SK-N-SH (cell line): ENCODE measurements at regions not wholly inside any gene's neighbourhood (a gene's known extent, or its start where the extent isn't known, plus 50 kb on each side); places are given as distances from the start of the nearest gene placed in this dataset.

ENCODE experiments used
- CTCF ChIA-PET: fragments of 300-600, 350-600 bp; formaldehyde crosslinking; extraction: SDS; loops from one replicate; lab custom pipeline; 2021; lab: Yijun Ruan, JAX
- POLR2A ChIA-PET: fragments of 350-600 bp; sonication (Branson Sonifier 250); formaldehyde crosslinking; extraction: SDS; loops from one replicate; lab custom pipeline; 2020; ENCODE audit warnings: antibody characterized with exemption, inconsistent platforms; lab: Yijun Ruan, JAX
- DNase-seq: peaks from one replicate; pipeline ENCODE4 v3.0.0; 2012
- H2AFZ ChIP-seq: fragments of 200-600 bp; sonication (generic); 2 replicates; pipeline ENCODE4 v1.8.1; 2016; ENCODE audit warnings: antibody characterized with exemption, mild to moderate bottlenecking, low read depth
- H3F3A ChIP-seq: fragments of 200-600 bp; sonication (generic); replicated peaks from 2 replicates; pipeline ENCODE3; 2016; ENCODE audit warnings: antibody characterized with exemption, mild to moderate bottlenecking; ENCODE audit not compliant: insufficient read depth
- H3K27ac ChIP-seq, 2 experiments: fragments of 200-500 bp in 1 of 2; fragments of 200-600 bp in 1 of 2; sonication (Bioruptor generic) in 1 of 2; sonication (generic), shearing (Covaris generic) in 1 of 2; 2 replicates each; pipeline versions ENCODE4 v1.5.1 to v1.6.1; 2014 to 2016; ENCODE audit warnings: low read depth in 2 of 2, inconsistent platforms in 1 of 2, low read length in 1 of 2, mild to moderate bottlenecking in 1 of 2, mixed read lengths in 1 of 2
- H3K27me3 ChIP-seq: fragments of 200-600 bp; sonication (generic), shearing (Covaris generic); 2 replicates; pipeline ENCODE4 v1.6.1; 2016; ENCODE audit warnings: mixed run types; ENCODE audit not compliant: insufficient read depth
- H3K36me3 ChIP-seq, 2 experiments: fragments of 200-500 bp in 1 of 2; fragments of 200-600 bp in 1 of 2; sonication (Bioruptor generic) in 1 of 2; sonication (generic) in 1 of 2; replicated peaks in 1 of 2; 2 replicates each; pipeline versions ENCODE3 to v1.5.1; 2014 to 2016; ENCODE audit warnings: low read length in 1 of 2, mild to moderate bottlenecking in 1 of 2; ENCODE audit not compliant: insufficient read depth in 2 of 2, control insufficient read depth in 1 of 2
- H3K4me1 ChIP-seq, 2 experiments: fragments of 200-500 bp in 1 of 2; fragments of 200-600 bp in 1 of 2; sonication (Bioruptor generic) in 1 of 2; sonication (generic), shearing (Covaris generic) in 1 of 2; 2 replicates each; pipeline versions ENCODE4 v1.5.1 to v1.6.1; 2014 to 2016; ENCODE audit warnings: low read depth in 1 of 2, low read length in 1 of 2, mixed run types in 1 of 2; ENCODE audit not compliant: insufficient read depth in 2 of 2, control insufficient read depth in 1 of 2
- H3K4me2 ChIP-seq: fragments of 200-600 bp; sonication (generic), shearing (Covaris generic); 2 replicates; pipeline ENCODE4 v1.6.1; 2017; ENCODE audit warnings: mixed run types
- H3K4me3 ChIP-seq, 2 experiments: fragments of 200-500 bp in 1 of 2; fragments of 200-600 bp in 1 of 2; sonication (Bioruptor generic) in 1 of 2; sonication (generic), shearing (Covaris generic) in 1 of 2; 2 replicates each; pipeline versions ENCODE4 v1.5.1 to v1.8.1; 2014 to 2016; ENCODE audit warnings: low read depth in 2 of 2, inconsistent platforms in 1 of 2, low read length in 1 of 2, mild to moderate bottlenecking in 1 of 2, mixed read lengths in 1 of 2, moderate library complexity in 1 of 2
- H3K79me2 ChIP-seq: fragments of 200-600 bp; sonication (generic); 2 replicates; pipeline ENCODE4 v1.8.1; 2017; ENCODE audit warnings: mild to moderate bottlenecking; ENCODE audit not compliant: insufficient read depth
- H3K9ac ChIP-seq: fragments of 200-600 bp; sonication (generic); 2 replicates; pipeline ENCODE4 v1.6.1; 2017; ENCODE audit warnings: mixed run types
- H3K9me2 ChIP-seq: fragments of 200-600 bp; sonication (generic); 2 replicates; pipeline ENCODE4 v1.6.1; 2017; ENCODE audit warnings: mixed run types
- H3K9me3 ChIP-seq: fragments of 200-600 bp; sonication (generic); 2 replicates; pipeline ENCODE4 v1.6.1; 2017; ENCODE audit warnings: mixed run types, mild to moderate bottlenecking, moderate library complexity
- H4K20me1 ChIP-seq: fragments of 200-600 bp; sonication (generic); 2 replicates; pipeline ENCODE4 v1.6.1; 2017; ENCODE audit warnings: mild to moderate bottlenecking, mixed run types; ENCODE audit not compliant: insufficient read depth
- CHD2 ChIP-seq: fragments of 150-350 bp; IDR thresholded peaks from 2 replicates; pipeline ENCODE4 v1.6.1; 2018; ENCODE audit warnings: low read length; ENCODE audit not compliant: partially characterized antibody
- ELF1 ChIP-seq: IDR thresholded peaks from 2 replicates; pipeline ENCODE4 v1.4.0; 2012
- EP300 ChIP-seq, 2 experiments: IDR thresholded peaks; 2 replicates each; pipeline versions ENCODE4 v1.4.0 to v1.6.1; 2012; ENCODE audit warnings: borderline replicate concordance in 1 of 2, low read depth in 1 of 2, low read length in 1 of 2
- EZH2phosphoT487 ChIP-seq: fragments of 200-600 bp; sonication (generic); IDR thresholded peaks from 2 replicates; pipeline ENCODE4 v1.6.1; 2017; ENCODE audit warnings: low read depth, mixed run types, mild to moderate bottlenecking, antibody characterized with exemption, moderate library complexity, borderline replicate concordance
- FOSL2 ChIP-seq: IDR thresholded peaks from 2 replicates; pipeline ENCODE4 v1.4.0; 2012; ENCODE audit warnings: low read depth, mild to moderate bottlenecking, moderate library complexity, borderline replicate concordance
- FOXJ3 ChIP-seq: sonication (generic); formaldehyde crosslinking; IDR thresholded peaks from 2 replicates; pipeline ENCODE4 v1.5.1; 2020; ENCODE audit warnings: mild to moderate bottlenecking, missing genetic modification reagents
- FOXM1 ChIP-seq: IDR thresholded peaks from 2 replicates; pipeline ENCODE4 v1.4.0; 2012; ENCODE audit warnings: low read depth, mild to moderate bottlenecking
- IRF3 ChIP-seq: fragments of 150-350 bp; IDR thresholded peaks from 2 replicates; pipeline ENCODE4 v1.6.1; 2016; ENCODE audit warnings: mild to moderate bottlenecking, low read depth, low read length
- MEF2A ChIP-seq: IDR thresholded peaks from 2 replicates; pipeline ENCODE4 v1.4.0; 2012; ENCODE audit warnings: low read depth, borderline replicate concordance
- MXI1 ChIP-seq: IDR thresholded peaks from 2 replicates; pipeline ENCODE4 v1.6.1; 2012; ENCODE audit warnings: mild to moderate bottlenecking, low read depth, low read length, improper control_type of control experiment
- NRF1 ChIP-seq: IDR thresholded peaks from 2 replicates; pipeline ENCODE4 v1.6.1; 2012; ENCODE audit warnings: low read depth, mild to moderate bottlenecking, low read length
- RXRA ChIP-seq: IDR thresholded peaks from 2 replicates; pipeline ENCODE4 v1.4.0; 2012; ENCODE audit warnings: low read depth, mild to moderate bottlenecking, borderline replicate concordance
- SIN3A ChIP-seq: IDR thresholded peaks from 2 replicates; pipeline ENCODE4 v1.6.1; 2012; ENCODE audit warnings: low read depth, mild to moderate bottlenecking, low read length, moderate library complexity, borderline replicate concordance
- SMC3 ChIP-seq: IDR thresholded peaks from 2 replicates; pipeline ENCODE4 v1.6.1; 2012; ENCODE audit warnings: low read depth, low read length, improper control_type of control experiment
- TAF1 ChIP-seq: IDR thresholded peaks from 2 replicates; pipeline ENCODE4 v1.6.1; 2012; ENCODE audit warnings: low read depth, mild to moderate bottlenecking, low read length, moderate library complexity, borderline replicate concordance
- TEAD4 ChIP-seq: IDR thresholded peaks from 2 replicates; pipeline ENCODE4 v1.4.0; 2012; ENCODE audit warnings: mild to moderate bottlenecking, borderline replicate concordance; ENCODE audit not compliant: insufficient read depth
- USF1 ChIP-seq: IDR thresholded peaks from 2 replicates; pipeline ENCODE4 v1.4.0; 2012; ENCODE audit warnings: low read depth, borderline replicate concordance
- ZBTB33 ChIP-seq: IDR thresholded peaks from 2 replicates; pipeline ENCODE4 v1.4.0; 2012; ENCODE audit warnings: low read depth, borderline replicate concordance
- WGBS: methylation state at CpG from one replicate; pipeline ENCODE4 v1.1.6; 2017; ENCODE audit warnings: low lambda C conversion rate; 5-methylcytosine and 5-hydroxymethylcytosine counted together
- TF ChIP-seq, protein P1 (sequence below): IDR thresholded peaks from 2 replicates; pipeline ENCODE4 v1.6.1; 2012; ENCODE audit warnings: mild to moderate bottlenecking, low read depth, low read length, moderate library complexity

DNA sequence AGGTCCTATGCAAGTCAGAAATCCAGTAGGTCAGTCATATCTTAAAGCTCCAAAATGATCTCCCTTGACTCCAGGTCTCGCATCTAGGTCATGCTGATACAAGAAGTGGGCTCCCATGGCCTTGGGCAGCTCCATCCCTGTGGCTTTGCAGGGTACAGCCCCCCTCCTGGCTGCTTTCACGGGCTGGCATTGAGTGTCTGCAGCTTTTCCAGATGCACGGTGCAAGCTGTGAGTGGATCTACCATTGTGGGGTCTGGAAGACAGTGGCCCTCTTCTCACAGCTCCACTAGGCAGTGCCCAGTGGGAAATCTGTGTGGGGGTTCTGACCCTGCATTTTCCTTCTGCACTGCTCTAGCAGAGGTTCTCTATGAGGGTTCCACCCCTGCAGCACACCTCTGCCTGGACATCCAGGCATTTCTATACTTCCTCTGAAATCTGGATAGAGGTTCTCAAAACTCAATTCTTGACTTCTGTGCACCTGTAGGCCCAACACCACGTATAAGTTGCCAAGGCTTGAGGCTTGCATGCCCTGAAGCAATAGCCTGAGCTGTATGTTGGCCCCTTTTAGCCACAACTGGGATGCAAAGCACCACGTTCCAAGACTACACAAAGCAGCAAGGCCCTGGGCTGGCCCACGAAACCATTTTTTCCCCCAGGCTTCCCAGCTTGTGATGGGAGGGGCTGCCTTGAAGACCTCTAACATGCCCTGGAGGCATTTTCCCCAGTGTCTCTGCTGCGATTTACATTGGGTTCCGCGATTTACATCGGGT is 472.7 kb downstream of the NPHP4 start:
- Histone ChIP-seq H3K4me3 (no peak overlapping the region), H3K9ac (no peak overlapping the region), H3K4me2 (no peak overlapping the region), H4K20me1 (no peaks in the 10 kb centered on the region), H3K27me3 (no peaks in the 10 kb centered on the region), H3K79me2 (no peaks in the 10 kb centered on the region), H3K9me3 (no peaks in the 10 kb centered on the region), H2AFZ (no peak overlapping the region), H3K36me3 (no peaks in the 10 kb centered on the region), H3K4me1 (peaks cover 0 to 8% of the 10 kb centered on the region in 2 experiments; a peak in 1 of 4 replicates), H3F3A (no peaks in the 10 kb centered on the region), H3K9me2 (no peaks in the 10 kb centered on the region), H3K27ac (no peak overlapping the region)
- 21% methylated on average over 7 of the region's 10 CpGs for WGBS
- ChIA-PET CTCF (interaction anchor here (1.1 kb wide), 1 partner anchor 9 kb away, joined by 4 read pairs; no protein-coding TSS in a partner anchor), POLR2A (interaction anchor here (0.6 kb wide), 1 partner anchor 218 kb away, joined by 3 read pairs; no protein-coding TSS in a partner anchor)
- TF ChIP-seq FOSL2: no peak
- no peak for TF ChIP-seq CHD2
- no peak for TF ChIP-seq FOXM1
- TF ChIP-seq EP300 (IDR thresholded peaks at IDR 0.05; ENCODE audit: borderline replicate concordance in 1 of 2, low read depth in 1 of 2, low read length in 1 of 2): no peak
- TF ChIP-seq SIN3A: no peak
- no peak for TF ChIP-seq TEAD4
- TF ChIP-seq EZH2phosphoT487: no peak
- no peak for TF ChIP-seq ELF1
- no peak for TF ChIP-seq SMC3
- TF ChIP-seq, protein P1, sequence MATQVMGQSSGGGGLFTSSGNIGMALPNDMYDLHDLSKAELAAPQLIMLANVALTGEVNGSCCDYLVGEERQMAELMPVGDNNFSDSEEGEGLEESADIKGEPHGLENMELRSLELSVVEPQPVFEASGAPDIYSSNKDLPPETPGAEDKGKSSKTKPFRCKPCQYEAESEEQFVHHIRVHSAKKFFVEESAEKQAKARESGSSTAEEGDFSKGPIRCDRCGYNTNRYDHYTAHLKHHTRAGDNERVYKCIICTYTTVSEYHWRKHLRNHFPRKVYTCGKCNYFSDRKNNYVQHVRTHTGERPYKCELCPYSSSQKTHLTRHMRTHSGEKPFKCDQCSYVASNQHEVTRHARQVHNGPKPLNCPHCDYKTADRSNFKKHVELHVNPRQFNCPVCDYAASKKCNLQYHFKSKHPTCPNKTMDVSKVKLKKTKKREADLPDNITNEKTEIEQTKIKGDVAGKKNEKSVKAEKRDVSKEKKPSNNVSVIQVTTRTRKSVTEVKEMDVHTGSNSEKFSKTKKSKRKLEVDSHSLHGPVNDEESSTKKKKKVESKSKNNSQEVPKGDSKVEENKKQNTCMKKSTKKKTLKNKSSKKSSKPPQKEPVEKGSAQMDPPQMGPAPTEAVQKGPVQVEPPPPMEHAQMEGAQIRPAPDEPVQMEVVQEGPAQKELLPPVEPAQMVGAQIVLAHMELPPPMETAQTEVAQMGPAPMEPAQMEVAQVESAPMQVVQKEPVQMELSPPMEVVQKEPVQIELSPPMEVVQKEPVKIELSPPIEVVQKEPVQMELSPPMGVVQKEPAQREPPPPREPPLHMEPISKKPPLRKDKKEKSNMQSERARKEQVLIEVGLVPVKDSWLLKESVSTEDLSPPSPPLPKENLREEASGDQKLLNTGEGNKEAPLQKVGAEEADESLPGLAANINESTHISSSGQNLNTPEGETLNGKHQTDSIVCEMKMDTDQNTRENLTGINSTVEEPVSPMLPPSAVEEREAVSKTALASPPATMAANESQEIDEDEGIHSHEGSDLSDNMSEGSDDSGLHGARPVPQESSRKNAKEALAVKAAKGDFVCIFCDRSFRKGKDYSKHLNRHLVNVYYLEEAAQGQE: no peak
- TF ChIP-seq NRF1: no peak
- TF ChIP-seq MXI1: no peak
- DNase-seq: no peak

GRCh38 chr1:5516756-5517155 is 475.5 kb downstream of the NPHP4 start:
- Histone ChIP-seq H3K9me3 (no peaks in the 10 kb centered on the region), H3K9me2 (no peaks in the 10 kb centered on the region), H3K36me3 (no peaks in the 10 kb centered on the region), H3K4me1 (peaks cover 0 to 11% of the 10 kb centered on the region in 2 experiments; a peak in 1 of 4 replicates), H3K79me2 (no peaks in the 10 kb centered on the region), H3F3A (no peaks in the 10 kb centered on the region), H3K9ac (no peak overlapping the region), H2AFZ (no peak overlapping the region), H3K4me3 (no peak overlapping the region), H3K4me2 (no peak overlapping the region), H3K27me3 (no peaks in the 10 kb centered on the region), H4K20me1 (no peaks in the 10 kb centered on the region), H3K27ac (no peak overlapping the region)
- CTCF ChIA-PET: interaction anchor here (1.1 to 8.8 kb wide), 2 partner anchors 226 to 229 kb away, joined by 4 to 138 read pairs; no protein-coding TSS in a partner anchor
- POLR2A ChIA-PET: no interaction called here
- WGBS: 43% methylated on average over 7 of the region's 10 CpGs
- DNase-seq: no peak
- TF ChIP-seq USF1: no peak
- no peak for TF ChIP-seq SIN3A
- no peak for TF ChIP-seq IRF3
- TF ChIP-seq CHD2: no peak
- no peak for TF ChIP-seq ZBTB33
- TF ChIP-seq RXRA: no peak
- no peak for TF ChIP-seq MEF2A
- no peak for TF ChIP-seq TAF1
- no peak for TF ChIP-seq FOXJ3 (CRISPR knock-in tag)
